ENCODE measurements at regions not wholly inside any gene's neighbourhood (a gene's known extent, or its start where the extent isn't known, plus 50 kb on each side); places are given as distances from the start of the nearest gene placed in this dataset.

DNA sequence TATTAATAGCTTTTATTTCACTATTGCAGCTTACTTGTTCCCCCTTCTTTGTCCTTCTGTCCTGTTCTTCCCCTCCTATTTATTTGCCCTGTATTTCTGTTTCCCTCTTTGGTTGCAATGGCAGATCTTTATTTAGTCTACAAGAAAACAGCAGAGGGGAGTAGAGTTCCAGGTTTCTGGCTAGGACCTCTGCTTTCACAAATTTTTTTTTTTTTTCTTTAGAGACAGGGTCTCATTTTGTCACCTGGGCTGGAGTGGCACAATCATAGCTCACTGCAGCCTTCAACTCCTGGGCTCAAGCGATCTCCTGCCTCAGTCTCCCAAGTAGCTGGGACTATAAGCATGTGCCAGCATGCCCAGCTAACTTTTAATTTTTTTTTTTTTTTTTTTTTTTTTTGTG lies 188.1 kb upstream of the SPRED2 start:
- no peaks in the 10 kb centered on the region for H3K4me1 ChIP-seq
- H3K36me3 ChIP-seq = no peaks in the 10 kb centered on the region
- H3K27me3 ChIP-seq = no peaks in the 10 kb centered on the region
- TF ChIP-seq POLR2AphosphoS5 (IDR thresholded peaks at IDR 0.05) (no peak), POLR2A (IDR thresholded peaks at IDR 0.05) (no peak), EP300 (IDR thresholded peaks at IDR 0.05) (no peak)
- TF ChIP-seq, protein P1, sequence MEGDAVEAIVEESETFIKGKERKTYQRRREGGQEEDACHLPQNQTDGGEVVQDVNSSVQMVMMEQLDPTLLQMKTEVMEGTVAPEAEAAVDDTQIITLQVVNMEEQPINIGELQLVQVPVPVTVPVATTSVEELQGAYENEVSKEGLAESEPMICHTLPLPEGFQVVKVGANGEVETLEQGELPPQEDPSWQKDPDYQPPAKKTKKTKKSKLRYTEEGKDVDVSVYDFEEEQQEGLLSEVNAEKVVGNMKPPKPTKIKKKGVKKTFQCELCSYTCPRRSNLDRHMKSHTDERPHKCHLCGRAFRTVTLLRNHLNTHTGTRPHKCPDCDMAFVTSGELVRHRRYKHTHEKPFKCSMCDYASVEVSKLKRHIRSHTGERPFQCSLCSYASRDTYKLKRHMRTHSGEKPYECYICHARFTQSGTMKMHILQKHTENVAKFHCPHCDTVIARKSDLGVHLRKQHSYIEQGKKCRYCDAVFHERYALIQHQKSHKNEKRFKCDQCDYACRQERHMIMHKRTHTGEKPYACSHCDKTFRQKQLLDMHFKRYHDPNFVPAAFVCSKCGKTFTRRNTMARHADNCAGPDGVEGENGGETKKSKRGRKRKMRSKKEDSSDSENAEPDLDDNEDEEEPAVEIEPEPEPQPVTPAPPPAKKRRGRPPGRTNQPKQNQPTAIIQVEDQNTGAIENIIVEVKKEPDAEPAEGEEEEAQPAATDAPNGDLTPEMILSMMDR (IDR thresholded peaks at IDR 0.05) = no peak
- no peak overlapping the region for H3K4me3 ChIP-seq
- no peak for ATAC-seq
- H3K27ac ChIP-seq = no peak overlapping the region
- WGBS, 2 donors (ENCODE audit: low coverage in 1 of 2) = 82 to 100% methylated on average over 1 of the region's 1 CpG
- no peaks in the 10 kb centered on the region for H3K9me3 ChIP-seq

DNA sequence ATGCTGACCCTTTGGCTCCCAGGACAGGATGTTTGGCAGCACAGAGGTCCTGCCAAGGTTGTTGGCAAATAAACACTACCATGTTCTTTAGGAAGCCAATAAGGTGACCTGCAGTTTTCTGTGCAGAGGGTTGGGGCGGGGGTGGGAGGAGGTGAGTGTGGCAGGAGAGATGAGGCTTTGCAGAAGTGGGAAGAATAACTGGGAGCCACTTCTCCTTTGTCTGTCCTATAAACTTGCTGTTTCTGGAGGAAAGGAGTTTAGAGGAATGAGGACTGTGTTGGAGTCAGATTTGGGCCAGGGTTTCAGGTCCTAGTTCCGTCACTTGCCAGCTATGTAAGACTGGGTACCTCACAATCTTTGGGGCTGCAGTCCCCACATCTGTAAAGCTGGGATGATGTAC lies 187.6 kb upstream of the SPRED2 start:
- no peaks in the 10 kb centered on the region for H3K9me3 ChIP-seq
- no peaks in the 10 kb centered on the region for H3K27me3 ChIP-seq
- H3K27ac ChIP-seq = no peak overlapping the region
- H3K4me1 ChIP-seq = no peaks in the 10 kb centered on the region
- no peak for ATAC-seq
- TF ChIP-seq POLR2A (IDR thresholded peaks at IDR 0.05) (no peak), EP300 (IDR thresholded peaks at IDR 0.05) (no peak), POLR2AphosphoS5 (IDR thresholded peaks at IDR 0.05) (no peak)
- TF ChIP-seq, protein P1 (IDR thresholded peaks at IDR 0.05) = no peak
- H3K36me3 ChIP-seq = no peaks in the 10 kb centered on the region
- 80 to 92% methylated on average over 1 of the region's 2 CpGs for WGBS, 2 donors (ENCODE audit: low coverage in 1 of 2)
- no peak overlapping the region for H3K4me3 ChIP-seq

DNA sequence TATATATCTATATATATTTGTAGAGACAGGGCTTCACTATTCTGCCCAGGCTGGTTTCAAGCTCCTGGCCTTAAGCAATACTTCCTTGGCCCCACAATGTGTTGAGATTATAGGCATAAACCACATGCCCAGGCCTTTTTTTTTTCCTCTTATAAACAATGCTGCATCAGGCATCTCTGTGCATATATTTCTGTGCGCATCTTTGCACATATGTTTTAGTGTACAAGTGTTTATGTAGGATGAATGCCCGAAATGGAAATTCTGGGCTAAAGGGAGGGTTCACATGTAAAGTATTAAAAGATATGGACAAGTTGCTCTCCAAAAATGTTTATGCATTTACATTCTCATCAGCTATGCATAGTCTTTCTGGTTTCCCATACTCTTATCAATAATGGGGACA lies 183.2 kb upstream of the SPRED2 start:
- 92% methylated on average over 2 of the region's 2 CpGs for WGBS, 2 donors (ENCODE audit: low coverage in 1 of 2)
- ATAC-seq = no peak
- no peaks in the 10 kb centered on the region for H3K36me3 ChIP-seq

DNA sequence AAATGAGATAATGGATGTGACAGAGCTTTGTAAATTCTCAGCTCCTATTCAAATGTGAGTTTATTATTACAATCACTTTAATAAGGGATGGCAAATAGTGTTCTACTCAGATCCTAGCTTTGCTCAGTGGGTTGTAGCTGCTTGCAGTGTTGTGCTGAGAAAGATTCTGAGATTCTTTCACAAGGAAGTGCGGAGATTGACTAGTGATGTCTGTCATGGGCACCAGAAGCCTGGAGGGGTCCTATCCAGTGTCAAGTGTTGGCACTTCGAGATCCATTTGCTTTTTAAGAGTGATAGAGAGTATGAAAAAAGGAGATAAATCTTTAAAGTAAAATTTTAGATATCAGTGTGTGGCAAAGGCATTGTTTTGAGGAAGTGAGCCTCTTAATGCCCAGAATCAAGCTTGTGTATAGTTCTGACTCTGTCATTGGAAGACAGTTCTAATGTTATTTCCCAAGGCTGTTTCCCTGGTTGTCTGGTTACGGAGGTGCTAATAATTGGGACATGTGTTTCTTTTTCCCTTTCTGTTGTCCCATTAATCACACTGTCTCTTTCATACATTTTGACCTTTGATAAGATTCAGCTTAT lies 181.7 kb upstream of the SPRED2 start:
- TF ChIP-seq POLR2A (IDR thresholded peaks at IDR 0.05) = no peak
- TF ChIP-seq, protein P1 (IDR thresholded peaks at IDR 0.05) = no peak
- TF ChIP-seq POLR2AphosphoS5 (IDR thresholded peaks at IDR 0.05) = no peak
- TF ChIP-seq EP300 (IDR thresholded peaks at IDR 0.05) = no peak
- ATAC-seq = no peak
- Histone ChIP-seq H3K4me3 (no peak overlapping the region), H3K36me3 (no peaks in the 10 kb centered on the region), H3K27me3 (no peaks in the 10 kb centered on the region), H3K4me1 (peaks cover 0 to 7% (median 0%) of the 10 kb centered on the region in 3 donors), H3K9me3 (no peaks in the 10 kb centered on the region), H3K27ac (no peak overlapping the region)
- WGBS, 2 donors (ENCODE audit: low coverage in 1 of 2) = 91 to 92% methylated on average over 3 of the region's 3 CpGs

More for the DNA sequence above, 183.2 kb upstream of the SPRED2 start:
- Histone ChIP-seq H3K4me3 (no peak overlapping the region), H3K27me3 (no peaks in the 10 kb centered on the region), H3K9me3 (no peaks in the 10 kb centered on the region), H3K4me1 (peaks cover 0 to 7% (median 0%) of the 10 kb centered on the region in 3 donors), H3K27ac (no peak overlapping the region)
- TF ChIP-seq POLR2AphosphoS5 (IDR thresholded peaks at IDR 0.05) (no peak), EP300 (IDR thresholded peaks at IDR 0.05) (no peak), POLR2A (IDR thresholded peaks at IDR 0.05) (no peak)
- TF ChIP-seq, protein P1 (IDR thresholded peaks at IDR 0.05) = no peak

DNA sequence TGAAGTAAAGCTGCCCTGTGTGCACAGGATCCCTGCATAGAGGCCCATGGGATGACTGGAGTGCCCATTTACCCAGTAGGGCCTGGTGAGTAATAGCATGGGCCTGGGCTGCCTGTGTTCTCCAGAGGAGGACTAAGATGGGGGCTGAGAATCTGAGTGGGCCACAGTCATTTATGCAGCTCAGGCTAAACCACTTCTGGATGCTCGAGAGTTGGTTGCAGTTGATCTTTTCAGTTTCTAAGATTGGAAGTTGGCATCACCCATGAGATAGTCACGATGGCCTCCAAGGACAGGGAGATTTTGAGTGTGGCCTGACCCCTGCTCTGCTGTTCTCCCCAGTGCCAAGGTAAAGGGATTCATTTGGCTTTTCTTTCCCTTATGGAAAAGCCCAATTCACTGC lies 179.1 kb upstream of the SPRED2 start:
- H3K27ac ChIP-seq = no peak overlapping the region
- 88% methylated on average over 2 of the region's 2 CpGs; no CpG with 5 or more reads in 1 of the 2 donors for WGBS, 2 donors (ENCODE audit: low coverage in 1 of 2)
- H3K4me1 ChIP-seq = peaks cover 0 to 7% (median 0%) of the 10 kb centered on the region in 3 donors
- no peak for ATAC-seq
- no peak overlapping the region for H3K4me3 ChIP-seq
- H3K9me3 ChIP-seq = no peaks in the 10 kb centered on the region
- H3K27me3 ChIP-seq = no peaks in the 10 kb centered on the region
- H3K36me3 ChIP-seq = no peaks in the 10 kb centered on the region
- TF ChIP-seq POLR2AphosphoS5 (IDR thresholded peaks at IDR 0.05) (no peak), EP300 (IDR thresholded peaks at IDR 0.05) (no peak), POLR2A (IDR thresholded peaks at IDR 0.05) (no peak)
- TF ChIP-seq, protein P1 (IDR thresholded peaks at IDR 0.05) = no peak

Data from gastroesophageal sphincter (tissue), 4 donors.